ENCODE measurements at regions not wholly inside any gene's neighbourhood (a gene's known extent, or its start where the extent isn't known, plus 50 kb on each side); places are given as distances from the start of the nearest gene placed in this dataset.

DNA sequence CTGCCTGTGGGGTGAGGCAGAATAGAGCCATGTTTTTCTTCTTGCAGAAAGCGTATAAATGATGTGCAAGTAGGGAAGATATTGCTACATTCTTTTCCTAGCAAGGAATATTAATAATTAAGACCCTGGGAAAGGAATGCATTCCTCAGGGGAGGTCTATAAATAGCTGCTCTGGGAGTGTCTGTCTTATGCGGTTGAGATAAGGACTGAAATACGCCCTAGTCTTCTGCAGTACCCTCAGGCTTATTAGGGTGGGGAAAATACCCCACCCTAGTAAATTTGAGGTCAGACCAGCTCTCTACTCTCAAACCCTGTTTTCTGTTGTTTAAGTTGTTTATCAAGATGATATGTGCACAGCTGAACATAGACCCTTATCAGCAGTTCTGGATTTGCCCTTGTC is 155.9 kb upstream of the HMCN1 start:
- TF ChIP-seq, protein P1, sequence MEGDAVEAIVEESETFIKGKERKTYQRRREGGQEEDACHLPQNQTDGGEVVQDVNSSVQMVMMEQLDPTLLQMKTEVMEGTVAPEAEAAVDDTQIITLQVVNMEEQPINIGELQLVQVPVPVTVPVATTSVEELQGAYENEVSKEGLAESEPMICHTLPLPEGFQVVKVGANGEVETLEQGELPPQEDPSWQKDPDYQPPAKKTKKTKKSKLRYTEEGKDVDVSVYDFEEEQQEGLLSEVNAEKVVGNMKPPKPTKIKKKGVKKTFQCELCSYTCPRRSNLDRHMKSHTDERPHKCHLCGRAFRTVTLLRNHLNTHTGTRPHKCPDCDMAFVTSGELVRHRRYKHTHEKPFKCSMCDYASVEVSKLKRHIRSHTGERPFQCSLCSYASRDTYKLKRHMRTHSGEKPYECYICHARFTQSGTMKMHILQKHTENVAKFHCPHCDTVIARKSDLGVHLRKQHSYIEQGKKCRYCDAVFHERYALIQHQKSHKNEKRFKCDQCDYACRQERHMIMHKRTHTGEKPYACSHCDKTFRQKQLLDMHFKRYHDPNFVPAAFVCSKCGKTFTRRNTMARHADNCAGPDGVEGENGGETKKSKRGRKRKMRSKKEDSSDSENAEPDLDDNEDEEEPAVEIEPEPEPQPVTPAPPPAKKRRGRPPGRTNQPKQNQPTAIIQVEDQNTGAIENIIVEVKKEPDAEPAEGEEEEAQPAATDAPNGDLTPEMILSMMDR (conservative IDR thresholded peaks at IDR 0.05; ENCODE audit: low read depth, low read length), result no peak
- TF ChIP-seq POLR2A (IDR thresholded peaks at IDR 0.05; ENCODE audit: low read depth, low read length), result no peak
- TF ChIP-seq, protein P2, sequence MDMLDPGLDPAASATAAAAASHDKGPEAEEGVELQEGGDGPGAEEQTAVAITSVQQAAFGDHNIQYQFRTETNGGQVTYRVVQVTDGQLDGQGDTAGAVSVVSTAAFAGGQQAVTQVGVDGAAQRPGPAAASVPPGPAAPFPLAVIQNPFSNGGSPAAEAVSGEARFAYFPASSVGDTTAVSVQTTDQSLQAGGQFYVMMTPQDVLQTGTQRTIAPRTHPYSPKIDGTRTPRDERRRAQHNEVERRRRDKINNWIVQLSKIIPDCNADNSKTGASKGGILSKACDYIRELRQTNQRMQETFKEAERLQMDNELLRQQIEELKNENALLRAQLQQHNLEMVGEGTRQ (IDR thresholded peaks at IDR 0.05; ENCODE audit: low read depth, low read length), result no peak
- no peak for TF ChIP-seq RCOR1 (IDR thresholded peaks at IDR 0.05; ENCODE audit: insufficient replicate concordance, low read length)
- TF ChIP-seq, protein P3, sequence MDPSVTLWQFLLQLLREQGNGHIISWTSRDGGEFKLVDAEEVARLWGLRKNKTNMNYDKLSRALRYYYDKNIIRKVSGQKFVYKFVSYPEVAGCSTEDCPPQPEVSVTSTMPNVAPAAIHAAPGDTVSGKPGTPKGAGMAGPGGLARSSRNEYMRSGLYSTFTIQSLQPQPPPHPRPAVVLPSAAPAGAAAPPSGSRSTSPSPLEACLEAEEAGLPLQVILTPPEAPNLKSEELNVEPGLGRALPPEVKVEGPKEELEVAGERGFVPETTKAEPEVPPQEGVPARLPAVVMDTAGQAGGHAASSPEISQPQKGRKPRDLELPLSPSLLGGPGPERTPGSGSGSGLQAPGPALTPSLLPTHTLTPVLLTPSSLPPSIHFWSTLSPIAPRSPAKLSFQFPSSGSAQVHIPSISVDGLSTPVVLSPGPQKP (IDR thresholded peaks at IDR 0.05; ENCODE audit: borderline replicate concordance, low read depth, low read length), result no peak
- no peak for TF ChIP-seq MAFK (IDR thresholded peaks at IDR 0.05; ENCODE audit: low read depth, low read length)
- no peak for TF ChIP-seq RFX5 (IDR thresholded peaks at IDR 0.05; ENCODE audit: low read depth, low read length)
- no peak for TF ChIP-seq CEBPB (IDR thresholded peaks at IDR 0.05; ENCODE audit: low read depth, low read length)
- TF ChIP-seq RAD21 (IDR thresholded peaks at IDR 0.05; ENCODE audit: low read length), result no peak
- TF ChIP-seq MXI1 (IDR thresholded peaks at IDR 0.05; ENCODE audit: borderline replicate concordance, low read depth, low read length), result no peak
- TF ChIP-seq MAZ (IDR thresholded peaks at IDR 0.05; ENCODE audit: borderline replicate concordance, low read depth, low read length), result no peak
- TF ChIP-seq SMC3 (IDR thresholded peaks at IDR 0.05; ENCODE audit: low read depth, low read length), result no peak
- TF ChIP-seq FOS (IDR thresholded peaks at IDR 0.05; ENCODE audit: low read depth, low read length), result no peak
- TF ChIP-seq BHLHE40 (IDR thresholded peaks at IDR 0.05; ENCODE audit: low read depth, low read length), result no peak

Data from IMR-90 (cell line).